ENCODE measurements at regions not wholly inside any gene's neighbourhood (a gene's known extent, or its start where the extent isn't known, plus 50 kb on each side); places are given as distances from the start of the nearest gene placed in this dataset.

- no peak overlapping the region for H3K4me3 ChIP-seq (ENCODE audit: low read depth, low read length)
- ChIA-PET CTCF (no interaction called here), POLR2A (no interaction called here)
- DNase-seq (ENCODE audit: low read depth, low spot score): no peak
- TF ChIP-seq CTCF (IDR thresholded peaks at IDR 0.05; ENCODE audit: insufficient read depth, low read length, missing control alignments): no peak
These were observed 204.9 kb downstream of the SOX4 start for GRCh38 chr6:21798468-21798867.

GRCh38 chr6:21800330-21800729 lies 206.8 kb downstream of the SOX4 start:
- ChIA-PET CTCF (interaction anchor here (1.0 kb wide), 1 partner anchor 29 kb away, joined by 4 read pairs; no protein-coding TSS in a partner anchor), POLR2A (no interaction called here)
- TF ChIP-seq CTCF (IDR thresholded peaks at IDR 0.05; ENCODE audit: insufficient read depth, low read length, missing control alignments): no peak
- DNase-seq (ENCODE audit: low read depth, low spot score): no peak
- no peak overlapping the region for H3K4me3 ChIP-seq (ENCODE audit: low read depth, low read length)

- POLR2A ChIA-PET: no interaction called here
- H3K4me3 ChIP-seq (ENCODE audit: low read depth, low read length): no peak overlapping the region
- peak; percentile 34 for DNase-seq (ENCODE audit: low read depth, low spot score)
- CTCF ChIA-PET: no interaction called here
- no peak for TF ChIP-seq CTCF (IDR thresholded peaks at IDR 0.05; ENCODE audit: insufficient read depth, low read length, missing control alignments)
These were observed 207.4 kb downstream of the SOX4 start for GRCh38 chr6:21800948-21801438.

GRCh38 chr6:21801446-21802174 lies 208.1 kb downstream of the SOX4 start:
- ChIA-PET CTCF (no interaction called here), POLR2A (no interaction called here)
- no peak overlapping the region for H3K4me3 ChIP-seq (ENCODE audit: low read depth, low read length)
- no peak for DNase-seq (ENCODE audit: low read depth, low spot score)
- TF ChIP-seq CTCF (IDR thresholded peaks at IDR 0.05; ENCODE audit: insufficient read depth, low read length, missing control alignments): no peak

- POLR2A ChIA-PET: no interaction called here
- CTCF ChIA-PET: no interaction called here
- DNase-seq (ENCODE audit: low read depth, low spot score): no peak
- TF ChIP-seq CTCF (IDR thresholded peaks at IDR 0.05; ENCODE audit: insufficient read depth, low read length, missing control alignments): no peak
- H3K4me3 ChIP-seq (ENCODE audit: low read depth, low read length): no peak overlapping the region
These were observed 208.7 kb downstream of the SOX4 start for GRCh38 chr6:21802175-21802822.

- DNase-seq (ENCODE audit: low read depth, low spot score): no peak
- ChIA-PET POLR2A (no interaction called here), CTCF (no interaction called here)
- TF ChIP-seq CTCF (IDR thresholded peaks at IDR 0.05; ENCODE audit: insufficient read depth, low read length, missing control alignments): no peak
- no peak overlapping the region for H3K4me3 ChIP-seq (ENCODE audit: low read depth, low read length)
These were observed 211.5 kb downstream of the SOX4 start for GRCh38 chr6:21804941-21805610.

Measured in AG04449 (cell line).